ENCODE measurements at regions not wholly inside any gene's neighbourhood (a gene's known extent, or its start where the extent isn't known, plus 50 kb on each side); places are given as distances from the start of the nearest gene placed in this dataset.

DNA sequence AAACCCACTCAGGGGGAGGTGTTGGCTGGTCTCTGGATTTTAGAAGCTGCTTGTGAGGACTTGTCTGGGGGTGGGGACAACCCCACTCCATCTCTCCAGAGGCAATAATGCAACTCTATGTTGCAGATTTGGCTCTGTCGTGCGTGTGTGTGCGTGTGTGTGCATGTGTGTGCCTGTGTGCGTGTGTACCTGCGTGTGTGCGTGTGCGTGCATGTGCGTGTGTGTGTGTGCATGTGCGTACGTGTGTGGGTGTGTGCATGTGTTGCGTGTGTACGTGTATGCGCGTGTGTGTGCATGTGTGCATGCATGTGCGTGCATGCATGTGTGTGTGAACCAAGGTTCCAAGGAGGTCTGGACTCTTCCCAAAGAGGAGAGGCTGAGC lies 120.4 kb upstream of the LHX1 start:
- TF ChIP-seq POLR2A (IDR thresholded peaks at IDR 0.05) = no peak
- TF ChIP-seq, protein P1, sequence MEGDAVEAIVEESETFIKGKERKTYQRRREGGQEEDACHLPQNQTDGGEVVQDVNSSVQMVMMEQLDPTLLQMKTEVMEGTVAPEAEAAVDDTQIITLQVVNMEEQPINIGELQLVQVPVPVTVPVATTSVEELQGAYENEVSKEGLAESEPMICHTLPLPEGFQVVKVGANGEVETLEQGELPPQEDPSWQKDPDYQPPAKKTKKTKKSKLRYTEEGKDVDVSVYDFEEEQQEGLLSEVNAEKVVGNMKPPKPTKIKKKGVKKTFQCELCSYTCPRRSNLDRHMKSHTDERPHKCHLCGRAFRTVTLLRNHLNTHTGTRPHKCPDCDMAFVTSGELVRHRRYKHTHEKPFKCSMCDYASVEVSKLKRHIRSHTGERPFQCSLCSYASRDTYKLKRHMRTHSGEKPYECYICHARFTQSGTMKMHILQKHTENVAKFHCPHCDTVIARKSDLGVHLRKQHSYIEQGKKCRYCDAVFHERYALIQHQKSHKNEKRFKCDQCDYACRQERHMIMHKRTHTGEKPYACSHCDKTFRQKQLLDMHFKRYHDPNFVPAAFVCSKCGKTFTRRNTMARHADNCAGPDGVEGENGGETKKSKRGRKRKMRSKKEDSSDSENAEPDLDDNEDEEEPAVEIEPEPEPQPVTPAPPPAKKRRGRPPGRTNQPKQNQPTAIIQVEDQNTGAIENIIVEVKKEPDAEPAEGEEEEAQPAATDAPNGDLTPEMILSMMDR (IDR thresholded peaks at IDR 0.05) = no peak
